H1 (cell line): ENCODE measurements at regions not wholly inside any gene's neighbourhood (a gene's known extent, or its start where the extent isn't known, plus 50 kb on each side); places are given as distances from the start of the nearest gene placed in this dataset.

Source experiments
- CBX8 ChIP-seq: fragments of 300-800, 300-1000 bp; sonication (generic); IDR thresholded peaks from 2 replicates; pipeline ENCODE4 v1.7.1; 2016; ENCODE audit warnings: low read depth, low read length, borderline replicate concordance
- EZH2 ChIP-seq: fragments of 200-600 bp; sonication (generic); IDR thresholded peaks from 2 replicates; pipeline ENCODE4 v1.7.1; 2012; ENCODE audit warnings: low read depth, mild to moderate bottlenecking, moderate library complexity, low read length, inconsistent platforms; ENCODE audit not compliant: severe bottlenecking
- JUND ChIP-seq: IDR thresholded peaks from 2 replicates; pipeline ENCODE4 v1.6.1; 2011; ENCODE audit warnings: mild to moderate bottlenecking, improper control_type of control experiment, low read length
- MAFK ChIP-seq: IDR thresholded peaks from 2 replicates; pipeline ENCODE4 v1.6.1; 2012; ENCODE audit warnings: low read depth, mild to moderate bottlenecking, improper control_type of control experiment, low read length
- NANOG ChIP-seq: IDR thresholded peaks from 2 replicates; pipeline ENCODE4 v1.6.1; 2011; ENCODE audit warnings: low read length, low read depth, mild to moderate bottlenecking, inconsistent platforms; ENCODE audit not compliant: insufficient read depth, poor library complexity, severe bottlenecking
- SP1 ChIP-seq: IDR thresholded peaks from 2 replicates; pipeline ENCODE4 v1.6.1; 2011; ENCODE audit warnings: low read depth, low read length
- TF ChIP-seq, protein P1 (sequence below): IDR thresholded peaks from 2 replicates; pipeline ENCODE4 v1.6.1; 2012; ENCODE audit warnings: low read length, inconsistent platforms

DNA sequence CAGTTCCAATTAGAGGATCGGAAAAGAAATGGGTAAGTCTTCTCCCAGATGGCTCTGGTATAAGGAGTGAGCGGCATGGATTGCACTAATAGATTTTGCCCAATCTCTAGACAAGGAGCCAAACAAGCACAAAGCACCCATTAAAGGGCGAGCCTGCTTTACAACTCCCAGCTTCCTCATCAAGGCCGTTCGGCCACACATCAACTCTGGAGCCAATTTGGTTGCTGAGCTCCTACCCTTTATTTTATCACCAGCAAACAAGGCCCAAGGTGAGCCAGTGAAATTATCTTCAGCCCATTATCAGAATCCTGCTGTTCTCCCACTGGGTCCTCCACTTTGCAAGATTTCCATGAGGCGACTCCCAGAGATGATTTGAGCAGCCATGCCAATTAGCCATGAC is 292.2 kb upstream of the NPVF start (continued):
- TF ChIP-seq, protein P1, sequence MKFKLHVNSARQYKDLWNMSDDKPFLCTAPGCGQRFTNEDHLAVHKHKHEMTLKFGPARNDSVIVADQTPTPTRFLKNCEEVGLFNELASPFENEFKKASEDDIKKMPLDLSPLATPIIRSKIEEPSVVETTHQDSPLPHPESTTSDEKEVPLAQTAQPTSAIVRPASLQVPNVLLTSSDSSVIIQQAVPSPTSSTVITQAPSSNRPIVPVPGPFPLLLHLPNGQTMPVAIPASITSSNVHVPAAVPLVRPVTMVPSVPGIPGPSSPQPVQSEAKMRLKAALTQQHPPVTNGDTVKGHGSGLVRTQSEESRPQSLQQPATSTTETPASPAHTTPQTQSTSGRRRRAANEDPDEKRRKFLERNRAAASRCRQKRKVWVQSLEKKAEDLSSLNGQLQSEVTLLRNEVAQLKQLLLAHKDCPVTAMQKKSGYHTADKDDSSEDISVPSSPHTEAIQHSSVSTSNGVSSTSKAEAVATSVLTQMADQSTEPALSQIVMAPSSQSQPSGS: no peak
- TF ChIP-seq NANOG (no peak), SP1 (no peak), EZH2 (no peak), JUND (no peak), CBX8 (no peak), MAFK (no peak)
- TF ChIP-seq, all 59 proteins: peak for 0
